ENCODE measurements at regions not wholly inside any gene's neighbourhood (a gene's known extent, or its start where the extent isn't known, plus 50 kb on each side); places are given as distances from the start of the nearest gene placed in this dataset.
"Not testable (repeated sequence)": the region's sequence is repeated elsewhere in the genome, so short reads cannot be mapped to it uniquely, and the experiment has no call there.

DNA sequence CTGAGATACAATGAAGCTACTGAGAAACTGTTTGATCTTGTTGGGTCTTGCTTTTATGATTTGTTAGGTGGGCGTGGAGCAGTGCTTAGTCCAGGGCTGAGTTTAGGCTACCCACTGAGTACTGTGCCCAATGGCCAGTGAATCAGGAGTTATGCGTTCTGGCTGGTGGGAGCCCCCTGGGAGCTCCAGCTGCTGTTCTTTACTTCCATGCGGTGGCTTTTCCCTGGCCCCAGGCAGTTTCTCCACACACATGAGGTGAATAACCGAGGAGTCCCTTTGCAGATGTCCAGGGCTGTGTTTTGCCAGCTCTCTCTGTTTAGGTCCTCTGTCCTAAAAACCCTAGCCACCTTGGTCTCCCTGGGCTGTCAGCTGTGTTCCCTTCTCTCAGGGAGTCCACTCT, 106.5 kb downstream of the KLF13 start:
- no peak for DNase-seq (ENCODE audit: low read depth in 2 of 2)

DNA sequence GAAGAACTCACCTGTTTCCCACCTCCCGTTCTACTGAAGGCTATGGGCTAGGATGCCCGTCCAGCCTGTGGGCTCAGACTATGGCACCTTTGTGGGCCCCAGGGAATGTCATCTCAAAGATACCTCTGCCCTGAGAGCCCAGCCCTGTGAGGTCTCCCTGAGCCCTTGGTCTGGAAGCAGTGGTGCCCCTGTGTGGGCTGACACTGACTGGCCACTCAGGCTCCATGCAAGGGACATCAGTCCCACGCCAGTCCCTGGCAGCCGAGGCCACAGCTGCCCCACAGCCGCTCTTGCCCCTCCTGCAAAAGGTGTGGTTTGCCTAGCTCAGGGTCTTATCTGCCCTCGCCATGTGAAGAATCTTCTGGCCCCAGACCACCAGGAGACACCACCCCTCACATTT, 106.9 kb downstream of the KLF13 start:
- no peak for DNase-seq (ENCODE audit: low read depth in 2 of 2)

DNA sequence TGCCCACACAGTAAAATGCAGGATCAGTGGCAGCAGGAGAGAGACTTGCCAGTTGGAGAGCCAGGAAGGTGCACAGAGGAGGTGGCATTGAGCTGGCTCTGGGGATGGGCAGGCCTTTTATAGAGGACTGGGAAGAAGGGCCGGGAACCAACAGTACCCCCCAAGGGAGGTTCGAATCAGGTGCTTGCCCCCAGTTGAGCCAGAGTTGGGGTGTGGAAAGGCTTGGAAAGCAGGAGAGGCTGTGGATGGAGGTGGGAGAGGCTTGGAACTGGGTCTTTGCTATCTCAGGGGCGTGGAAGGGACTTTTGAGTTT, 107.6 kb downstream of the KLF13 start:
- no peak for DNase-seq (ENCODE audit: low read depth in 2 of 2)

DNA sequence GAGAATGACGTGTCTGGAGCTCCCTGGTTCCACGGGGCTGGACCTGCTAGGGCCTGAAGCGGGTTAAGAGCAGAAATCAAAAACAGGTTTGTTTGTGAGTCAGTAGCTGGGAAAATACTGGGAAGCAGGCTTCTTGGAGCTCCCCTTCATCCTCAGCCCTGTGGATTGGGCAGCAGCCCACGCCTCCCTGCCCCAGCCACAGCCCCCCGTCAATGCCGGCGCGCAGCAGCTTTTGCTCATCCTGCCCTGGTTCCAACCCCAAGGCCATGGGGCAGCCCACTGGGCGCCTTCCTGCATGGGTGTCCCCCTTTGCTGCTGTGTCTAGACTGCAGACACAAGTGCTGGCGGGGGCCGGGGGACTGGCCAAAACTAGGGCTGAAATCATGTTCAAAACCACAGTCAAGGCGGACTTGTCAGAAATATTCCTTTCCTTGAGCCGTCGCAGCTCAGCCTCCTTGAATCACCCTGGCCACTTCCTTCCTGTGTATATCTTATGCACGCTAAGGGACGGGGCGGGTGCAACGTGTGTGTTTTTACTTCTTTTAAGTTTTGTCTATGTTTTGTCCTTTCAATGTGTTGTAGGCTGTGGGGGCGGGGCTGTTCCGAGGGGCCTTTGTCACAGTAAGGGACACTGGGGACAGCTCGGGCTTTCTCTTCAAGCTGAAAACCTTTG, 108.1 kb downstream of the KLF13 start:
- peak; percentile 67 to 74 for DNase-seq (ENCODE audit: low read depth in 2 of 2)

DNA sequence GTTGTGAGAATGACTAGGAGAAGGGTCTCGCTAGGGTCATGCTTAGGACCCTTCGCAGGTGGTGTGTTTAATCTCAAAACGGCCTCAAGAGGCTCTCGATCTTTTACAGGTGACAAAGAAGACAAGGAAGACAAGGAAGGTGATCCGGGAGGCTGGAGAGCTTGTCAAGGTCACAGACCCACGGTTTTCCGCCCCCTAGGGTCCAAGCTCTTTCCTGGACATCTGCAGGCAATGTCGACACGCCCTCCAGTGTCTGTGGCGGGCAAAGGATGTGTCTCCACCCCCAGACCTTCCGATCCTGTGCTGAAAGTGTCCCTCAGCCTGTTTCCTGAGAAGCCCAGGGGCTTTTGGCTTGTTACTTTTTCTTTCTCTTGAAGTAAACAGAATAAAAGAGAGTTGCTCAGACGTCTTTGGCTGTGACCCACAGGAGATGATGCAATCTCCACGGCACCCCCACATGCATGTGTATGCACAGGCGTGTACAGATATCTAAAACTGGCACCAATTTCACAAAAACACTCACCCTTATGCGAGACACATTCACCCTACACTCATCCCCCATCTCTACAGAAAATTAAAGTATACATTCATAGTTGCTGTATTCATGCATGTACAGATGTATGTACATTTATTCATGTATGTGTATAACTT, 108.8 kb downstream of the KLF13 start:
- DNase-seq (ENCODE audit: low read depth in 2 of 2) = peak; percentile 58 to 79

DNA sequence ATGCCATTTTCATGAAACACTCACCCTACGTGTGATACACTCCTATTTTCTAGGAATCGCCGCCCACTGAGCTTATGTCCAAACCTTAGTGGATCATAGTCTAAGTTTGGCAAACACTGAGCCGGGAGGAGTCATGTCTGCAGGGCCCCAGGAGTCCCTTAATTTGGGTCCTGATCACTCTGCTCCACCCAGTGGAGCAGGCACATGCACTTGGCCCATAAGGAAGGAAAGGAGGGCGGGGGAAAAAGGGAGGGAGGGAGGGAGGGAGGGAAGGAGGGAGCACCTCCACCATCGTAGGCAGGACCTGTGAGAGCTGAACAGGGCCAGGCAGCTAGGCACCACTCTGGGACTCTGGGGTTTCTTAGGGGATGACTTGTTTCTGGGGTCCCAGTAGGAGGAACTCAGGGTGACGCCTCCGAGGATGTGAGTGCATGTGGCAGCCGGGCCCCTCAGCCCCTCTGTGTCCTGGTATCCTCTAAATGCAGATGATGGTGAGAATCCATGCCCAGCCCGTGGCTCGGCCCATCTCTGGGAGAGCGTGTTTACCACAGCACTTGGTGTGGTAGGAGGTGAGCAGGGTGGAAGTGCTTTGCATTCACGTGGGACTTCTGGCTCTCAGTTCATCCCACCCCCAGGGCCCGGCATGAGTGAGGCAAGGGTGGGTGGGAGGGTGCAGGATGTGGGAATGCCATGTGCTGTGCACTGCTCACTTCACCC, 109.4 kb downstream of the KLF13 start:
- DNase-seq (ENCODE audit: low read depth in 2 of 2) = no peak

DNA sequence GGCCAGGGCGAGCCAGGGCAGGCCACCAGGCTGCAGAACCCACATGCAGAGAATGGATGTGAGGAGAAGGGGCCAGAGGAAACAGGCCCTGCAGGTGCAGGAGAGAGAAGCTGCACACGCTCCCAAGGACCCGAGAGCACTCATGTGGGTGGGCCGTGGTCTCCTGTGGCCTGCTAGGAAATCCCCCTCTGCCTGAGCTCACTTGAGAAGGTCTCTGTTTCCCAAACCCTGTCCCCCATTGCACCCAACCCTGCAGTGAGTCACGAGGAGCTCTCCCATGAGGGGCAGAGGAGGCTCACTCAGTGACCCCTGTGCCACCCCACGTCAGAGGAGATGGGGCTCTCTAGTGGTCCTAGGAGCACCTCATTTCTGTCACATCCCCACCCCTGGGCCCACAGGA, 111.1 kb downstream of the KLF13 start:
- peak in 1 of 2 donors; percentile 55 for DNase-seq (ENCODE audit: low read depth in 2 of 2)

DNA sequence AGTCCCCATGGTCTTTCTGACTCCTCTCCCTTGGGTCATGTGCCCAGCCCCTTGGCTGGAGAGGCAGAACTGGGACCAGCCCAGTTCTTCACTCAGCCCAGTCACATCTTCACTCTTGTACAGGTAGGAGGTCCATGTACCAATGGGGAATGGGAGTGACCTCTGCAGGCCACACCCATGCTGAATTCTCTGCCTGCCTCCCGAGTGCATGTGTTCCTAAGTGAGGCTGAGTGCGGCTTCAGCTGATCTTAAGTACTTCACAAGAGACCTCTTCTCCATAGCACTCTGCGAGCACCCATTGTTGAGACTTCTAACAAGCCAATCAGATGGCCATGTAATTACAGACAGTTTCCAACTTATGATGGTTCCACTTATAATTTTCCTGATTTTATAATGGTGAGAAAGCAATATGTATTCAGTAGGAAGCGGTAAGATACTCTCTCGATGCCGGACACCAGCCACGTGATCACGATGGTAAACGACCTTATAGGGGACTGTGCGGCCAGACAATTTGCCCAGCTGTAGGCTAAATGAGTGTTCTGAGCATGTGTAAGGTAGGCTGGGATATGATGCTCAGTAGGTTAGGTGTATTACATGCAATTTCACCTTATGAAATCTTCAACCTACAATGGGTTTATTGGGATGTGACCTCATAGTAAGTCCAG, 112.1 kb downstream of the KLF13 start:
- no peak for DNase-seq (ENCODE audit: low read depth in 2 of 2)

DNA sequence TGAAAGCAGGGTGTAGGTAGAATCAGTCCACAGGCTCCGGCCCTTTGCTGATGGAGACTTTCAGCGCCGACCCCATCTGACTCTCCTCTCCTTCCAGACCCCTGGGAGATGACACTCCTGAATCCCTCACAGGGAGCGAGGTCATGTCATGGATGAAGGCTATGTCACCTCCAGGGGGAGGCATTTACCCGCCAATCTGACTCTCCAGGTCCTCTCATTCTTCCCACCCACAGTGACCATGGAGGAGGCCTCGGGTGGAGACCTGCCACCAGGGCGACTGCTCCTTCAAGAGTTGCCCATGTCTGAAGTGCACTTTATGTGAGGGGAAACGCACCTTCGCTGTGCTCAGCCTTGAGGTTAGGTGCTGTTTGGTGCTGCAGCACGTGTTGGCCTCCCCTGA, 112.7 kb downstream of the KLF13 start:
- DNase-seq (ENCODE audit: low read depth in 2 of 2) = no peak

DNA sequence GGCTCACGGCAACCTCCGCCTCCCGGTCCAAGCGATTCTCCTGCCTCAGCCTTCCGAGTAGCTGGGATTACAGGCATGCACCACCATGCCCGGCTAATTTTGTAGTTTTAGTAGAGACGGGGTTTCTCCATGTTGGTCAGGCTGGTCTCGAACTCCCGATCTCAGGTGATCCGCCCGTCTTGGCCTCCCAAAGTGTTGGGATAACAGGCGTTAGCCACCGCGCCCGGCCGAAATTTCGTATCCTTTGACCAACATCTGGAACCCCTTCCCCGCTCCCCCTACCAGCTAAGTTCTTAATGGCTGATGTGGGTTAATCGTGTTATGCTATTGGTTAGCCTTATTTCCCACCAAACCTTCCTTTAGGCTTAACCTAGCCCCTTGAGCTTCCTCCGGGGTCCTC, 113.6 kb downstream of the KLF13 start:
- DNase-seq (ENCODE audit: low read depth in 2 of 2) = not testable (repeated sequence)

DNA sequence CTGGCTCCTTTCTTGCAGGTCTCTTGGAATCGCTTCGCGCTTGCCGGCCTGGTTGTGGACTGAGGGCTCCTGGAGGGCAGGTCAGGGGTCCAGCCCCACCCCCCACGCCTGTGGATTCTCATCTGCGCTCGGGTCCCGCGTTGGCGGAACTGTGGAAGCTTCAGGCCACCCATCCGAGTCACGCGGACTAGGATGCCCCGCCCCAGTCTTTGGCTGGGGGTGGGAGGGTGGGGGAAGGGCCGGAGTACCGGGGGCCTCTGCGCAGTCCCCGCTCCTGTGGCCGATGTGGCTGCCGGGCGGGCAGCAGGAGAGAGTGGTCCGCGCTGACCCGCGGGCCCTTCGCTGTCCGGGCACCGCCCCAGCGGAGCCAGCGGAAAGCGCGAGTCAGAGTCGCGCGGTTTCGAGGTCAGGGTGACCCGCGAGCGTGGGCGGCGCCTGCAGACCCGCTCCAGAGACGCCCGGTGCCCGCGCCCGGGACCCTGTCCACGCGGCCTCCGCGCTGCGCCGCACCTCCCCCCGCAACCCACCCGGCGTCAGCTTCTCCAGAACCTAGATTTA, 114.2 kb downstream of the KLF13 start:
- no peak for DNase-seq (ENCODE audit: low read depth in 2 of 2)

DNA sequence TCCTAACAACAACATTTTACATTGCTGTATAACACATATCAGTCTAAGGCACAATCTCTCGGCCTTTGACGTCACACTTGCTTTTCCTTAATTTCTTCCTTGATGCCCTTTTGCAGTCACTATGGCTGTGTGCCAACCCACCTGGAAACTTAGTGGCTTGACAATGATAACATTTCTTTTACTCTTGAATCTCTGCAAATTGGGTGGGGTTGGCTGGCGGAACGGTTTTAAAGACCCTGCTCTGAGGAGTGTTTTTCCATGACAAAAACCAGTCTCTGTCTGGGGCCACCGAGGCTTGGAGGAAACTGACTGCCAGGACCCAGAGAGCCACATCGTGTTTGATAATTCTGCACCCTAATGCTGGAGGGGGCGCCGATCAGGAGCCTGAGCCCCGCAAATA, 115.6 kb downstream of the KLF13 start:
- no peak for DNase-seq (ENCODE audit: low read depth in 2 of 2)

DNA sequence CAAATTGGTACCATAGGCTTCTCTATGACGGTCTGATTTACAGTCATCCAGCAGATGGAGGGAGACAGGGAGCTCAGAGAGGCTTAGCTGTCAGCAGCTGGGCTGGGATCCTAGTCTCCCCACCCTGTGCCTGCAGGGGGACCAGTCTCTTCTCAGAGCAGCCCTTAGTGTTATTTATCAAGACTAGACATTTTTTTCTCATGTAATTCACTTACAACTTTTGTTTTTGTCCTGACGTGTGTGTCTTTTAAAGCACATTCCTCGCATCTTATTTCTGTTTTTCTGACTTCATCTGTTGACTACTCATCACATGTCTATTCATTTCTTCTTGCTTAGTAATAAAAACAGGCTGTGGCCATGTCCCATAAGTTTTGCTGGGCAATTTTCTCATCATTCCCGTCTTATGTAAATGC, 116.1 kb downstream of the KLF13 start:
- no peak for DNase-seq (ENCODE audit: low read depth in 2 of 2)

DNA sequence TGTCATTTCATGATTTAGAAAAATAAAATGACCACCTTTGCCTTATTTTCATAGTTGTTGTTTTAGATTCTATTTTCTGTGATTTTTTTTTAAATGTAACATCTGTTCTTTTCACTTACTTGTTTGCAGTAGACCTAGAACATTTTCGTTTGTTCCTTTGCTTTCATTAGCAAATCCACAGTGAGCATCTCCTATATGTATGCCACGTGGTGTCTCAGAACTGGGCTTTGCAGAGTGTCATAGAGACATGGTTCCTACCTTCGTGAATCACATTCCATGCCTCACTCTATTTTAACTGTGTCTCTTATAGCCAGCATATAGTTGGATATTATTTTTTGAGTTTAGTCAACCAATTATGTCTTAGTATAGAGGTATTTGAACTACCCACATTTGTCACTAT, 118.2 kb downstream of the KLF13 start:
- no peak for DNase-seq (ENCODE audit: low read depth in 2 of 2)

DNA sequence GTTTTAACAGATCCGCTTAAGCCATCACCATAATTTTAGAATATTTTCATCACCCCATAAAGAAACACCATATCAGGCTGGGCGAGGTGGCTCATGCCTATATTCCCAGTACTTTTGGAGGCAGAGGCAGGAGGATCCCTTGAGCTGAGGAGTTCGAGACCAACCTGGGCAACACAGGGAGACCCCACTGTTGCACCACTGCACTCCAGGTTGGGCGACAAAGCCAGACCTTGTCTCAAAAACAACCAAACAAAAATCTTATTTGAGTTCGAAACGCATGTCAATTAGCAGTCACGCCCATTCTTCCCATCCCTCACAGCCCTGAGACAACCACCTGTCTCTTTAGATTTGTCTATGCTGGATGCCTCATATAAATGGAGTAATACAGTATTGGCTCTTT, 119.9 kb downstream of the KLF13 start:
- DNase-seq (ENCODE audit: low read depth in 2 of 2) = no peak

DNA sequence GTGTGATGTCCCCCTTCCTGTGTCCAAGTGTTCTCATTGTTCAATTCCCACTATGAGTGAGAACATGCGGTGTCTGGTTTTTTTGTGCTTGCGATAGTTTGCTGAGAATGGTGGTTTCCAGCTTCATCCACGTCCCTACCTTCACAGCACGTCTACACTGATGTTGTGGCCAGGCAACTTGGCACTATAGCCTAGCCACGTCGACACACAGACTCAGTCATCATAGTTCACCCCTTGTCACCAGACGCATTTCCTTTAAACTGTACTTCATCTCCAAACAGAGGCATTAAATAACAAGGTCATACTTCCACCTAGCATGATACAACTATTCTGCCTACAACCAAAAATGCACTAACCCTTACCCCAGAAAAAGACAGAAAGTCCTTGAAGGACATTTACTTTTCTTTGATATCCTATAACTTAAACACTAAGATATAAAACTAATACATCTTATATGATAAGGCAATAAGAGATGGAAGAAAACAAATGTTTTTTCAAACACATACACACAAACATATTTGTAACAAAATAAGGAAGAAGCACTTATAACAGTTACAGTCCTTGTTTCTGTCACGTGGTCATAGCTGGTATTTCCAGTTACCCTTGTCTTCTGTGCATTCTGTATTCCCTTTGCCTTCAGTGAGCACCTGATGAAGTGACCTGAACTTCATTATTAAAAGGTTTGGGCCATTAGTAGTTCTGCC, 121.4 kb downstream of the KLF13 start:
- no peak for DNase-seq (ENCODE audit: low read depth in 2 of 2)

DNA sequence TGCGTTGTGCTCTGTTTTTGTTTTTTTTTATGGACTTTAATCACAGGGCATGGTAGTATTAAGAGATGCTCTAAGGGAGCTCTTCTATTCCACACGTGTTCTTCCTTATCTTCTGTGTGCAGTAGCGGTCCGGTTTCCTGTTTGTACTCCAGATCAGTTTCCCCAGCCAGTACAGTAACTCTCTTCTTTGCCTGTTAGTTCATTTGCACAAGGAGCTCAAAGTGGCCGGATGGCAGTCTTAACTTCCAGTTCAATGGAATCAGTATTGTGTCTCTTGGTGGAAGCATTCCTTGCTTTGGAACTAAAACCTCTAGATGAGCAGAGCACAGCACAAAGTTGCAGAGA, 122.0 kb downstream of the KLF13 start:
- no peak for DNase-seq (ENCODE audit: low read depth in 2 of 2)

DNA sequence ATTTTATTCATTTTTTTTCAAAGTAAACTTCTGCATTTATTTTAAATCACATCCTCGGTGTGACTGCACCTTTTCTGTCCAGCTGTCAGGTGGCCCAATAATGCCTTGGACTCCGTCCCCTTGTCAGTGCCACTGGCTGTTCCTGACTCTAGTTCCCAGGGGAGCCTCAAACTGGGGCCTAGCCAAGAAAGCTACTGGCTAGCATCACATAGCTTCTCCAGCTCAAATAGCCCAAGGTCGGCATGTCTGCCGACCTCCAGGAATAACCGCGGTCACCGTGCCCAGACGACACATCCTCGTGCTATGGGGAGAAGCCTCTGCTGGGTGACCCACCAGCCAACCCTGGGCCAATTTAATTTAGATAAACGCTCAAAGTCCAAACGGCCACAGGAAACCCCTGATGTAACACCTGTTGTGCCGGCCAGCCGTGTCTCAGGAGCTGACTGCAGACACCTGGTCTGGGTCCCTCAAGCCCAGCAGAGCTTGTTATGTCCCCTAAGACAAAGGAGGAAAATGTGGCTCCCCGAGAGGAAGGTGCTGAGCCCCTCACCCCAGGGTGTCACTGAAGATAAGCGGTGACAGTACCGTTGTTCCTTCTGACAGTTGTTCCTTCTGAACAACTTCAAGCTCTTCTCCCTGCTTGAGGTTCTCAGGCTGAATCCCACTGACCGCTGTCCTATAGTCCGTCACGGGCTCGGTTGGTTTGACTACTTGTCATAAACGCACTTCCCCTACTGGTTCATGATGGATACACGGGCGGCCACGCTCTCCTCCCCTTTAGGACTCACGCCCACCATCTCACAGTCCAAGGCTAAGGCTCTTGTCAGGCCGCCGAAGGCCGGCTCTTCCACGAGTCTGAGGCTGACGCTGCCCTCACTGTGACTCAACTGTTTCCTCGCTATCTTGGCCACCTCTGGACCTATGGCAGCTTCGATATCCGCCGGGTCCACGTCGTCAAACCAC, 126.2 kb downstream of the KLF13 start:
- no peak for DNase-seq (ENCODE audit: low read depth in 2 of 2)

DNA sequence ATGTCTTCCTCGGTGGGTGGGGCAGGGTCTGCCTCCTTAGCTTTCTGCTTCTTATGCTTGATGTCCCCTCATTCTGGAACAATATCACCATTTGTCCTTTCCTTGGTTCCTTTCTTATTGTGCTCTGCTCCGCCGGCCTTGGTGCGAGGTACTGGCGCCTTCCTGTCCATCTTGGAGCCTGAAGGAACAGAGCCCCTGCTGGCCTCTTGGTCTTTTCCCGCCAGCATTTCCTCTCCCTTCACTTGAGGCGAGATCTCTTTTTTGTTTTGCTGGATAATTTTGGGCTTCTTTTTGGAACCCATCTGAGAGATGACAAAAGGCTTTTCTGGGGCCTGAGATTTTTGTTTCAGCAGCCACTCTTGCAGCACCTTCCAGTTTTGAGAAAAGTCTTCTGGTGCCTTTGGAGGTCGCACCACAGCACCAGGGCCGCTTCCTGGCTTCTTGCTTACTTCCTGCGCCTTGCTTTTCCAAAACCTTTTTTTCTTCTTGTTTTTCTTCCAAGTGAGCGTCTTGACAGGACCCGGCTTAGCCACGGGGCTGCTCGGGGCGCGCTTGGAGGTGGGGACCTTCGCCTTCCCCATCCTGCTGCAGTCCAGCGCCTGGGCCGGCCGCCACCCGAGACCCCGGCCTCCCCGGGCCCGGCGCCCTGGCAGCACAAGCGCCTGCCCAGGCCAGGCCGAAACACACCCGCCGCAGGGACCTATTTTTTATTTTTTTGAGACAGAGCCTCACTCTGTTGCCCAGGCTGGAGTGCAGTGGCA, 127.1 kb downstream of the KLF13 start:
- DNase-seq (ENCODE audit: low read depth in 2 of 2) = no peak

DNA sequence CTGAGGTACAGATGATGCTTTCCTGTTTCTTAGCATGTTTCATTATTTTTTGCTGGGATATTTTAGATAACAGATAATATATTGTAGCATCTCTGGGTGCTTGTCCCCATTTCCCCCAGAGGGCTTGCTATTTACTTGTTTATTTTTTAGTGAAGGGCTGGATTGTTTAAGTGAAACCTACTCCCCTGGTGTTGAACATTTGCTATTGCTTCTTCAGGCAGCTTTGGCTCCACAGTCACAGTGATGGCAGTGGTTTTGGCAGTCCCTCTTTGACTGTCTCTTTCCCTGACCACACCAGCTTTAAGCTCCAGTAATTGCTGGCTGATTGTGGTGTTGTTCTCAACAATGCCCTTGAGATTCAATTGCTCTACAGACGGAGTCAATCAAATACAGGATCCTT, 128.9 kb downstream of the KLF13 start:
- DNase-seq (ENCODE audit: low read depth in 2 of 2) = no peak
